Neural cell (in vitro differentiated cells): ENCODE measurements at regions not wholly inside any gene's neighbourhood (a gene's known extent, or its start where the extent isn't known, plus 50 kb on each side); places are given as distances from the start of the nearest gene placed in this dataset.

Source experiments
- CTCF ChIP-seq: fragments of 450-650 bp; IDR thresholded peaks from 2 replicates; pipeline ENCODE4 v1.5.1; 2014; ENCODE audit warnings: antibody characterized with exemption, mild to moderate bottlenecking, moderate library complexity; ENCODE audit not compliant: poor library complexity, severe bottlenecking
- POLR2AphosphoS5 ChIP-seq: IDR thresholded peaks from 2 replicates; pipeline ENCODE4 v1.6.1; 2012
- REST ChIP-seq: IDR thresholded peaks from 2 replicates; pipeline ENCODE4 v1.6.1; 2012; ENCODE audit warnings: borderline replicate concordance

- no peak for TF ChIP-seq REST
- TF ChIP-seq POLR2AphosphoS5: no peak
- TF ChIP-seq CTCF: no peak
These were observed 62.3 kb downstream of the TFPI2 start for GRCh38 chr7:93828260-93828659.
